ENCODE measurements at regions not wholly inside any gene's neighbourhood (a gene's known extent, or its start where the extent isn't known, plus 50 kb on each side); places are given as distances from the start of the nearest gene placed in this dataset.
A peak's percentile ranks its signal among the peaks of the same experiment; 100 is the strongest.
"Not testable (repeated sequence)": the region's sequence is repeated elsewhere in the genome, so short reads cannot be mapped to it uniquely, and the experiment has no call there.

DNA sequence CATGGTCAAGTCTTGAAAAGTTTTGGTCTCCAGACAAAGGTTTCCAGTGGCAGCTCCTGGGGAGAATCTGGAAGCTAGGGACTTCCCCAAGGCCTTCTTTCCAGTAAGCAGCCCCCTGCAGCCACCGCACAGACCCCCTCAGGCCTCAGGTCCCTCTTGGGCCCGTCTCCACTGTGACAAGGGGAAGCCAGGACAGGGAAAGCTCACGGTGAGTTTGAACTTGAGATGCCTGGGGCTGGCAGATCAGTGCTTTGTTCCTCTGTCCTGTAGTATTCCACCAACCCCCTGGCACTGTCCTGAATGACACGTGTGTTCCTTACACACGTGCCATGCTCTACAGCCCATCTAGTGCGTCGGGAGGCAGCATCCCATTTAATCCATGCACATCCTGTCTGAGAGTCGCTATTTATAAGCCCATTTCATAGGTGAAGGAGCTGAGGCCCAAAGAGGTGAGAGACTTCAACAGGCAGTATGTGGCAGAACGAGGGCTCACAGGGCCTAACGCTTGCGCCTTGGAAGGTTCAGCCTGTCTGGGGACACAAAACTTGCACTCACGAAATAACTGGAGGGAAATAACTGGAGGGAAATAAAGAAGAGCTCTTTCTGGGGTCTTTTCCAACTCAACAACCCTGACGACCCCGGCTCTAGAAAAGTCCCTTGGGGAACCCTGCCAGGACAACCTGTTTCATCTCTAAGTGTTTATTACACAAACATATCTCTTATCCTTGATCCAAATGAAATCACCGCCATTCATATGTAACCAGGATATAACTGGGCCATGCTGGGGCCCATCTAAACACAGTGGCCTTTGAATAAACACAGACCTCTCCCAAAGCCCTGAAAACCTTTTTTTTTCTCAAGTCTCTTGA lies 123.0 kb downstream of the BANF2 start:
- intact Hi-C loops (cut with DNase I; ENCODE audit: low total_unique reads) = no loop called here
- Histone ChIP-seq H3K4me1 (no peaks in the 10 kb centered on the region), H3K27me3 (no peaks in the 10 kb centered on the region), H3K36me3 (no peaks in the 10 kb centered on the region), H3K27ac (peak overlapping the region; percentile 24 to 71), H3K4me3 (no peak overlapping the region), H3K9me3 (no peaks in the 10 kb centered on the region)
- TF ChIP-seq, protein P1, sequence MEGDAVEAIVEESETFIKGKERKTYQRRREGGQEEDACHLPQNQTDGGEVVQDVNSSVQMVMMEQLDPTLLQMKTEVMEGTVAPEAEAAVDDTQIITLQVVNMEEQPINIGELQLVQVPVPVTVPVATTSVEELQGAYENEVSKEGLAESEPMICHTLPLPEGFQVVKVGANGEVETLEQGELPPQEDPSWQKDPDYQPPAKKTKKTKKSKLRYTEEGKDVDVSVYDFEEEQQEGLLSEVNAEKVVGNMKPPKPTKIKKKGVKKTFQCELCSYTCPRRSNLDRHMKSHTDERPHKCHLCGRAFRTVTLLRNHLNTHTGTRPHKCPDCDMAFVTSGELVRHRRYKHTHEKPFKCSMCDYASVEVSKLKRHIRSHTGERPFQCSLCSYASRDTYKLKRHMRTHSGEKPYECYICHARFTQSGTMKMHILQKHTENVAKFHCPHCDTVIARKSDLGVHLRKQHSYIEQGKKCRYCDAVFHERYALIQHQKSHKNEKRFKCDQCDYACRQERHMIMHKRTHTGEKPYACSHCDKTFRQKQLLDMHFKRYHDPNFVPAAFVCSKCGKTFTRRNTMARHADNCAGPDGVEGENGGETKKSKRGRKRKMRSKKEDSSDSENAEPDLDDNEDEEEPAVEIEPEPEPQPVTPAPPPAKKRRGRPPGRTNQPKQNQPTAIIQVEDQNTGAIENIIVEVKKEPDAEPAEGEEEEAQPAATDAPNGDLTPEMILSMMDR (IDR thresholded peaks at IDR 0.05) = no peak
- TF ChIP-seq POLR2A (IDR thresholded peaks at IDR 0.05) = no peak
- DNase-seq = no peak

DNA sequence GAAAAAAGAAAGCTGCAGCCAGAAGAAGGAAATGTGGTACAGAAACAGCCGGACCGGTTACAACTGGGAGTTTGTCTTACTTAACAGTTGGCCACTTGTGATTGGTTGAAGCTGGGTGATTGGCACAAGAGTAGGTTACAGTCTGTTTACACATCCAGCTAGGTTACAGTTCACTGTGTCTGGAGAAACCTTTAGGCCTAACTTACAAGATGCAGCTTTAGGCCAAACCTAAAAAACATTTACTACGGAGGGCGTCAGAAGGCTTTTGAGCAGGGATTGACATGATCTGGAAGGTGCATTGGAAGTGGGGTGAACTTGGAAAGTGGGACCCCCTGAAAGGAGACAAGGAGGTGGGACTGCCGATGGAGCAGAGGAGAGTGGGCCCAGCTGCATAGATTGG lies 122.3 kb downstream of the BANF2 start:
- Histone ChIP-seq H3K9me3 (no peaks in the 10 kb centered on the region), H3K4me1 (no peaks in the 10 kb centered on the region), H3K27me3 (no peaks in the 10 kb centered on the region), H3K4me3 (no peak overlapping the region), H3K27ac (peak overlapping the region; percentile 24 to 71), H3K36me3 (no peaks in the 10 kb centered on the region)
- intact Hi-C loops (cut with DNase I; ENCODE audit: low total_unique reads) = no loop called here
- DNase-seq = peak; percentile 58 to 81
- no peak for TF ChIP-seq POLR2A (IDR thresholded peaks at IDR 0.05)
- TF ChIP-seq, protein P1 (IDR thresholded peaks at IDR 0.05) = no peak

DNA sequence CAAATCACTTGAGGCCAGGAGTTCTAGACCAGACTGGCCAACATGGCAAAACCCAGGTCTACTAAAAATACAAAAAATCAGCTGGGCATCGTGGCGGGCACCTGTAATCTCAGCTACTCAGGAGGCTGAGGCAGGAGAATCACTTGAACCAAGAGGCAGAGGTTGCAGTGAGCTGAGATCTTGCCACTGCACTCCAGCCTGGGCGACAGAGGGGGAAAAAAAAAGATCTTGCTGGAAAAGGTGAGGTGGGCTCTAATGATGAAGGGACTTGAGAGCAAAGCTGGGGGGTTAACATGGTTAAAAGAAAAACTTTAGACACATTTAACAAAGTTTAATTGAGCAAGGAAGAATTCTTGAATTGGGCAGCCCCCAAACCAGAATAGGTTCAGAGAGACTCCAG lies 121.8 kb downstream of the BANF2 start:
- H3K4me1 ChIP-seq; H3K27me3 ChIP-seq; H3K9me3 ChIP-seq; H3K36me3 ChIP-seq; H3K4me3 ChIP-seq; DNase-seq; intact Hi-C loops (cut with DNase I; ENCODE audit: low total_unique reads): not testable (repeated sequence)
- peak overlapping the region; percentile 24 to 71 for H3K27ac ChIP-seq

DNA sequence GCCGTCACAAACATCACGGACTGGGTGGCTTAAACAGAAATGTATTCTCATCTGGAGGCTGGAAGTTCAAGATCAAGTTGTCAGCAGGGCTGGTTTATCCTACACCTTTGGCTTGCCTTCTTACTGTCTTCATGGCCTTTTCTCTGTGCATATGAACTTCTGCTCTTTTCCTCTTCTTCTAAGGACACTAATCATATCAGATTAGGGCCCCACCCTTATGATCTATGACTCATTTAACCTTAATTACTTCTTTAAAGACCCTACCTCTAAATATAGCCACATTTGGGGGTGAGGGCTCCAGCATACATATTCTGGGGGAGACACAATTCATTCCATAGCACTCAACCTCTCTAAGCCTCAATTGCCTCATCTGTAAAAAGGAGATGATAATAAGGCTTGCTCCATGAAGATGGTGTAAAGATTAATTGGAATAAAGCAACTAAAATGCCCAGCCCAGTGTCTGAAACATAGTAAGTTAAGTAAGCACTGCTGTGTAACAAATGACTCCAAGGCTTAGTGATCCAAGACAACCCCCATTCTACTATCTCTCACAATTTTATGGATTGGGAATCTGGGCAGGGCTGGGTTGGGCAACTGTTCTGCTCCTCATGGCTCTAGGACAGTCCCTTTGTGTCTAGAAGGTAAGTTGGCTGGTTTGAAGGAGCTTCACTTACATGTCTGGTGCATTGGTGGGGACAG lies 119.8 kb downstream of the BANF2 start:
- Histone ChIP-seq H3K4me3 (no peak overlapping the region), H3K27ac (no peak overlapping the region), H3K36me3 (no peaks in the 10 kb centered on the region), H3K27me3 (no peaks in the 10 kb centered on the region), H3K9me3 (no peaks in the 10 kb centered on the region), H3K4me1 (no peaks in the 10 kb centered on the region)
- no peak for TF ChIP-seq POLR2A (IDR thresholded peaks at IDR 0.05)
- TF ChIP-seq, protein P1 (IDR thresholded peaks at IDR 0.05) = no peak
- intact Hi-C loops (cut with DNase I; ENCODE audit: low total_unique reads) = no loop called here
- no peak for DNase-seq

DNA sequence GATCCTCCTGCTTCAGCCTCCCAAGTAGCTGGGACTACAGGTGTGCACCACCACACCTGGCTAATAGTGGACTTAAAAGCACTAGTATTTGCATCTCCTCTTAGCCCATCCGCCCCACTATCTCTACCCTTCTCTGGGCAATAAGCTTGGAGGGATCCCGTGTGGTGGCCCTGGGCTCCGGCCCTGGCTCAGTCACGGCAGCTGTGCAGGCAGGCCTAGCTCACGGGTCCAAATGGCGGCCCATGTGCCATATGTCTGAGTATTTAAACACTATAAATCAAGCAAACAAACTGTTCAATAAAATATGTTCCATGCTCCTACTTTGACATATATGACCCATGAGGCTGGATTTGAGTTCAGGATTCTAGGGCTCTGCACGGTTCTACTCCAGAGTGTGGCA lies 118.4 kb downstream of the BANF2 start:
- TF ChIP-seq, protein P1 (IDR thresholded peaks at IDR 0.05) = no peak
- H3K27ac ChIP-seq = no peak overlapping the region
- DNase-seq = no peak
- intact Hi-C loops (cut with DNase I; ENCODE audit: low total_unique reads) = no loop called here
- H3K36me3 ChIP-seq = no peaks in the 10 kb centered on the region
- no peak overlapping the region for H3K4me3 ChIP-seq
- no peaks in the 10 kb centered on the region for H3K9me3 ChIP-seq
- H3K4me1 ChIP-seq = no peaks in the 10 kb centered on the region
- H3K27me3 ChIP-seq = no peaks in the 10 kb centered on the region

All from uterus (tissue), 3 donors.